ENCODE measurements at regions not wholly inside any gene's neighbourhood (a gene's known extent, or its start where the extent isn't known, plus 50 kb on each side); places are given as distances from the start of the nearest gene placed in this dataset.

GRCh38 chr2:145563741-145564615 is 1044.1 kb upstream of the ZEB2 start:
- no peak for DNase-seq (ENCODE audit: low spot score)
- TF ChIP-seq CTCF (IDR thresholded peaks at IDR 0.05; ENCODE audit: extremely low read depth, insufficient read depth, missing control alignments), result no peak
- in situ Hi-C loops (cut with MboI; ENCODE audit: low pct_unique_long_range_greater_than_20kb, low sequenced_read_pairs, unreplicated experiment), result no loop called here

GRCh38 chr2:145561152-145561551 is 1041.2 kb upstream of the ZEB2 start:
- TF ChIP-seq CTCF (IDR thresholded peaks at IDR 0.05; ENCODE audit: extremely low read depth, insufficient read depth, missing control alignments), result no peak
- DNase-seq (ENCODE audit: low spot score), result no peak
- in situ Hi-C loops (cut with MboI; ENCODE audit: low pct_unique_long_range_greater_than_20kb, low sequenced_read_pairs, unreplicated experiment), result no loop called here

GRCh38 chr2:145558617-145559350 is 1038.9 kb upstream of the ZEB2 start:
- in situ Hi-C loops (cut with MboI; ENCODE audit: low pct_unique_long_range_greater_than_20kb, low sequenced_read_pairs, unreplicated experiment), result no loop called here
- TF ChIP-seq CTCF (IDR thresholded peaks at IDR 0.05; ENCODE audit: extremely low read depth, insufficient read depth, missing control alignments), result no peak
- DNase-seq (ENCODE audit: low spot score), result no peak

GRCh38 chr2:145555360-145555759 is 1035.4 kb upstream of the ZEB2 start:
- no peak for TF ChIP-seq CTCF (IDR thresholded peaks at IDR 0.05; ENCODE audit: extremely low read depth, insufficient read depth, missing control alignments)
- in situ Hi-C loops (cut with MboI; ENCODE audit: low pct_unique_long_range_greater_than_20kb, low sequenced_read_pairs, unreplicated experiment), result no loop called here
- no peak for DNase-seq (ENCODE audit: low spot score)

GRCh38 chr2:145551686-145552085 is 1031.8 kb upstream of the ZEB2 start:
- no peak for TF ChIP-seq CTCF (IDR thresholded peaks at IDR 0.05; ENCODE audit: extremely low read depth, insufficient read depth, missing control alignments)
- in situ Hi-C loops (cut with MboI; ENCODE audit: low pct_unique_long_range_greater_than_20kb, low sequenced_read_pairs, unreplicated experiment), result no loop called here
- DNase-seq (ENCODE audit: low spot score), result no peak

GRCh38 chr2:145548479-145548878 is 1028.6 kb upstream of the ZEB2 start:
- in situ Hi-C loops (cut with MboI; ENCODE audit: low pct_unique_long_range_greater_than_20kb, low sequenced_read_pairs, unreplicated experiment), result no loop called here
- no peak for DNase-seq (ENCODE audit: low spot score)
- no peak for TF ChIP-seq CTCF (IDR thresholded peaks at IDR 0.05; ENCODE audit: extremely low read depth, insufficient read depth, missing control alignments)

All from GM13977 (cell line).